GDM1 (cell line): ENCODE measurements at regions not wholly inside any gene's neighbourhood (a gene's known extent, or its start where the extent isn't known, plus 50 kb on each side); places are given as distances from the start of the nearest gene placed in this dataset.
"Not testable (repeated sequence)": the region's sequence is repeated elsewhere in the genome, so short reads cannot be mapped to it uniquely, and the experiment has no call there.

ENCODE experiments used
- DNase-seq: peaks from one replicate; lab custom pipeline; 2025; lab: John Stamatoyannopoulos, UW

DNA sequence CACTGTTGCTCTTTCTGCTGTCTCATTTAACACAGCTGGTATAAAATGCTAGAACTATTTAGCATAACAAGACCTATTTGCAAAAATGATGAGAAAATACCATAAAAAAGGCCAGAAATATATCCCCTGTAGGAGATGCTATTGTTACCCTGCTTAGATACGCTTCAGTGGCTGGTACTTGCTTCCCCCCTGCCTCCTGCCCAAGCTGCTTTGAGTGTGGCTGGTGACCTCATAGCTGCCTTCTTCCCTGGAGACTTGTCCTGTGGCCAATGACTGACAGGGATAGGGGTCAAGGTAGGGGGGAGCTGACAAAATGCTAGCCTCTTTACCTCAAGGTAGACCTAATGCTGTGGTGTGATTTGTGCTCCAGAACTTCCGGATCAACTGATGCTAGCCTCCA lies 150.2 kb upstream of the ZEB2 start:
- DNase-seq, result no peak

DNA sequence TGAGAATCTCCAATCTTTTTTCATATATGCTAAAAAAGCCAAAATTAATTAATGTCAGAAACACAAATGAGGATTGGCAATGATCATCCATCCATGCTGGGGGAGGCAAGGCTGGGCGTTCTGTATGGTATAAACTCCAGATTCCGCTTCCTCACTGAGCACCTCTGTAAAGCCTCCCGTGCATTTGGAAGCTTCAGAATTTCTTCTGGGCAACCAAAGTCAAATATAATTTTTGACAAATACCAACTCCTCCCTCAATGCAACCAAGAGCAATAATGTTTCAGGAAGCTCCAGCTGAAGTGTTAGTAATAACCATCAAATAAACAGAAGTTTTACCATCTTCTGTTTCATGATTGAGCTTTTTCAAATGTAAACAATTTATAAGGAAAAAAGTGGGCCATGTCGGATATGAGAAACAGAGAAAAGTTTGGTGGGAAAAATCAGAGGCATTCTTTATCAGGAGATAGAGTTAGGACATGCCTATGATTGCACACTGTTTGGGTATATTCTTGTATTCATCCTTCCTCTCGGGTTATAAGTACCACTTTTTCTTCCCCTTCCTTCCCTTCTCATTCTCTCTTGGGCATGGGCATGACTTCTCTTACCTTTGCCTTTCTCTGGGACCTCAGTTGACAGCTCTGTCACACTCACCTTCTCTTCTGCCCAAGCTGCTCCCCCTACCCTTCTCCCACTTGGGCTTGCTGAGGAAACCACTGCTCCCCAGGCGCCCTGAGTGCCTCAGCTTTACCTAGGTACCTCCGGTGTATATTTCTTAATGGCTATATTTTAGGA lies 149.5 kb upstream of the ZEB2 start:
- no peak for DNase-seq

DNA sequence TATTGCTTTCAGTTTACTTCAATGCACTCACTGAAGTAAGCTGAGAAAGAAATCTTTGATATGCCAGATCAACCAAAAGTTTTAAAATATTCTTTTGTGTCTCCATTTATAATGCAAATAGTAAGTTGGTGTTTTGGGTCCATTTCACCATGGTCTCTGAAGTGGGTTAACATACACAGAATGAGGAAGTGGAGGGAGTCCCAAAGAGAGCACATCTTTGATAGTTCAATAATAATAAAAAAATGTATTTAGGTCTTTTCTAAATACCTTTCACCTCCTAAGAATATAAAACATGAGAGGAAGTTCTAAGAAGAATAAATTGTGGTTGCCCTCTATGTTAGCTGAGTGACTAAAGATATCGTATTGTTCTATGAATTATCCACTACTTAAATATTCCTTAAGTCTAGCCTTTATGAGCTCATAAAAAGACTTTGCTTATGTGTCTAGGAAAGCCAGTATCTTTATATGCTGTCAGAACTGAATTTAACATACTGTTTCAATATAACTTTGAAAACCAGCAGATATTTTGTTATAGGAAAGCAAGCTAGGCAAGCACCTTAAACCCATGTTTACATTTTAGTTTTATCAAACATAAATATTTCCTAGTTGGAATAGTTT lies 148.7 kb upstream of the ZEB2 start:
- DNase-seq, result no peak

DNA sequence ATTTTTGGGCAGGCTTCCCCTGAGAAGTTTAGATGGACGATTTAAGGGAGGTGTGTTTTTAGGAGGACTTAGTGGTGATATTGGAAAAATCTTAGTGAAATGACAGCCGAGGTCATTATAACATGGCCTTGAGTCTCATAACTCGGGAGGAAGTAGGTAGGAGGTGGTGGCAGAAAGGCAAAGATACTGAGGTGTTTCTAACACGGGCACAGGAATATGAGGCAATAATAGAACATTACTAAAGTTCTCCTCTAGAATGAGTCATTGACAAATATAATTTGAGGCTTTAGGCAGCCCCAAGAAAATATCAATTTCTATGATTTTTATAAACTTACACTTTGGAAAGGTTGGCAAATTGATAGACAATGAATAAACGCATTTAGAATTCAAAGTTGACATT lies 146.1 kb upstream of the ZEB2 start:
- DNase-seq, result no peak

DNA sequence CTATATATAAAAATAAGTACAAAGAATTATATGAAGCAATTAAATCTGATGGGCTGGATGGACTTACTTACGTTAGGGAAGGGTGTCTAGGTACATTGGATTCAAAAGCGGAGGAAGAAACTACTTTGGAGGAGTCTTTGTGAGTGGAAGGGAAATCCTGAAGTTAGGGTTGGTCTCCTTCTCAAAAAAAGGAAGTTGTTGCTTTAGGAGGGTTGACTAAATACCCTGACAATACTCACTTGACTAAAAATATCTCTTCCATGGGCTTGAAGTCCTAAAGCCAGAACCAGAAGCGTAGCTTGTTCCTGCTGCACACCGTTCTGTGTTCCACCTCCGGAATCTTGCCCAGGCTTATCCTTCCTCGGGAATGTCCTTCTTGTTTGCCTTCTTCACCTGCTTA lies 143.3 kb upstream of the ZEB2 start:
- no peak for DNase-seq

DNA sequence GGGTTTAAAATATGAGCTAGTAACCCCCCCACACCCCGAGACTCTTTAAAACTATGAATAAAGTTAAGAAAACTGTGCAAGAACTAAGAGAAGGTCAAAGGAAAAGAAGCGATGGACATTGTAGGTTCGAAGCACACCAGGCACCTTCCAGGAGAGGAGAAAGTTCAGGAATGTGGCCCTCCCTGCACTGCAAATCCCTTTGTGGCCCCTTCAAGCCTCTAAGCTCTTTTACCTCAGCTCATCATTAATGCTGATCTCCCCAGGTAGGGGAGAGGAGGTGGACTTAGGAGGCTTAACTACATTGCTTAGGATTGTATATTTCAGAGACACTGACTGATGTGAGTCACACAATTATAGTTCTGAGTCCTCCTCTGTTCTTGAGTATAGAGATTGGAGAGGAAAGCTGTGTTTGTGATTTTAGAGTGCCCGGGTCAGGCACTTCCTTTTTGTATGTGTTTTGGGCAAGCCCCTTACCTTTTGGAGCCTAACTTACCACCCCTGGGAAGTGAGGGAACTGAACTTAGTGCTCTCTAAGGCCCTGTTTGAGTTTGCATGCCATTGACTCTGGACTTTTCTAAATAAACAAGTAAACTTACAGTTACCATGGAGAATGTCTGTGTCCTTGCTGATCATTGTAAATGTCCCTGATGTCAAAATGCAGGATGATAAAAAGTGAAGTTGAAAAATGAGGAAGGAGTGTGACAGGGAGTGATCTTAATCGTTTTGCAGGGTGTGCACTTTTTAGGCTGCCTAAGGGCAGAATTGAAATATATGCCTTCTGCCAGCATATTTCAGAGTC lies 140.8 kb upstream of the ZEB2 start:
- no peak for DNase-seq

DNA sequence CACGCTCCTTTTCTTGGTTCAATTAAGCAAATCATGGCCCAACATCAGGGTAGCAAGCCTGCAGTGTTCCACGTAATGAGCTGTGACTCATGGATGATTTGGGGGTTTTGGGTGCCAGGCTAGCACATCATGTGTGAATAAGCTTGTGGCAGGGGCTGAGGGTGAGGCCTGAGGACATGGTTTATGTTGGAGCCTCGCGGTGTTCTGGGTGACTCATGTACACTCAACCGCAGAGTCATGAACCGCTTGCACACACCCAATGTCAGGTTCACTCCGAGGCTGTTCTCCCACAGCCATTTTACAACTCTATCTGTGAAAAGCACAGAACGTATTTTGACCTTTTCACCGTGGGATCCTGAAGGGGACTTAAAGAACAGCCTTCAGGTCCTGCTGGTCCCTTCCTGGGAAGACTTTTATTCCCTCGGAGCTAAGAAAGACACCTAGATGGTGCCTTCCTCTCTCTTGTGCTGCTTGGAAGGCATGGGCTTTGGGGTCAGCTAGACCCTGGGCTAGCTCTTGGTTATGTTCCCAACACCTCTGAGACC lies 139.9 kb upstream of the ZEB2 start:
- DNase-seq, result no peak

DNA sequence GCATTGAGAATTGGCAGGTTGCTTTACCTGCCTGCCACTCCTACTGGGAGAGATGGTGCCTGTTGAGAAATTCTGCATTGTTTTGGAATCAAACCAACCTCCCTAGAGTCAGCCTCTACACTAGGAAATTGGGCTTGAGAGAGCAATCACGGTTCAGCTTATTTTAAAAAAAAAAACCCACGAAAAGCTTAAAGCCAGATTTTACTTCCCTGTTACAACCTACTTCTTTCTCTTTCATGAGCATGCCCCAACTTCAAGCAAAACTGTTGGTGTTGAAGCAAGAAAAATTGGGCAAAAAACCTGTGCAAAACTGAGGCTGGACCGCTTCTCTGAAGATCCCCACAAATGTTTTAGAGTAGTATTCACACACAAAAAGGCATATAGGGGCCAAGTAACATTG lies 134.6 kb upstream of the ZEB2 start:
- no peak for DNase-seq

DNA sequence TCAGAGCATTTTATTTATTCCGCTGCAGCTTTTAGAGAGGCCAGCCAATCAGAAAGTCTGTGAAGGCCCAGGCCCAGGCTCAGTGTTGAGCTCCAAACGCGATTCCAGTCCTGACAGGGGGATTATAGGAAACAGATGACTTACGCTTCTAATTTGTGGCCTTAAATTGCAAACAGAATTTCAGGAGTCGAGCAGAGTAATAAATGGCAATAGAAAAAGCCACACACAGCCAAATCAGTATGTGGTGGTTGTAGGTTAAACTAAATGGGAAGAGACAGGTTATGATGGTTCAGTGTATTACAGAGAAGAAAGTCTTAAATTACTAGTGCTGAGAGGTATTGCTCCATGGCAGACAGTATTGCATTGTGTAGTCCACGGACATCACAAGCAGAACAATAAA lies 131.0 kb upstream of the ZEB2 start:
- no peak for DNase-seq

DNA sequence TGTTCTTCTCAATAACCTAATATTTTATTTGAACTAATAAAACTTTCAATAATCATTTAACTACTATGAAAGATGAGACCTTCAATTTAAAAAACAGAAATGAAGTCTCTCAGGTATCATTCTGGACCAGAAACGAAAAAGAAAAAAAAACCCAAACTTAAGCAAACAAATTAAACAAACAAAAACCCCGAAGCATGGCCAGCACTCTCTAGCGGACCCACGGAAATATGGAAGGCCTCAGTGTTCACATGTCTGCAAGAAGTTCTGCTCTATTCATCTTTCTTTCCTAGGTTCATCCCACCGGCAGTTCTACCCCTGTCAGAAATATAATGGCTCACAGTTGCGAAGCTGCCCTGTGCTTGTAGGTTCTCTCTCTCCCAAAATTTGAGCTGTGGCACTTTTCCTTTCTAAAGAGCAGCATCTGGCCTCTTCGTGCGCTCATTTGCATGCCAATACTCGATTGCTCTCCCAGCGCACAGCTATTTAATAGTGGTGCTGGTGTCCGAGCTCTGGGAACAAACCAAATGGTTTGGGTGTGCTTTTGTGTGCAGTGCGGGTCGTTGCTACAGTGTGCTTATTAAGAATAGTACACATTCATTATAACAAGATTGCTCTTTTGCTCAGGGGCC lies 129.0 kb upstream of the ZEB2 start:
- DNase-seq, result no peak

DNA sequence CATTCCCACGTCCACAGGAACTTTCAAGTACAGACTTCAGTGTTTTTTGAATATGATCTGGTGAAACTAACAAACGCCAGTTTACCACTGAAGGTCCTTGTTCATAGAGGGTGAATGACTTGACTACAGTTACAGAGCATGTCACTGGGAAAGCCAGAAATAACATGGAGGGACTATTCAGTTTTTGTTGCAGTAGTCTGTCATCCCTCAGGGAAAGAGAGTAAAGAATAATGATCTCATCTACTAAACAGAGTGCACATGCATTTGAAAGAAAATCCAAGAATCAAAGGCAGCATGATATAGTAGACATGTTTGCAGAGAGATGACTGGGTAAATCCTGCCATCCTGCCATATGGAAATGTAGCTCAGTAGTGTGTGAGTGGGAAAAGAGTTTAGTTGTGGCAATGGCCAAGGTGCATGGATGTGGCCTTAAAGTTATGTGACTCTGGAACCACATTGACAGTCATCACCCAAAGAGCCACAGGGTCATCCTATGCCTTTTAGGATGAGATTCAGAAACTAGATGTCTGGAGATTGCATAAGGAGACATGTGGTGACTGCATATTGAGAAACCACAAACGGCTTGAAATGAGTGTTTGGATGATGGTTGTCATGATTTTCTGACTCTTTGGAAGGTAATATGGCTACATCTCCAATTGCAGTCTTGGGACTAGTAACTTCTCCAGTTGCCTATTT lies 125.3 kb upstream of the ZEB2 start:
- no peak for DNase-seq

DNA sequence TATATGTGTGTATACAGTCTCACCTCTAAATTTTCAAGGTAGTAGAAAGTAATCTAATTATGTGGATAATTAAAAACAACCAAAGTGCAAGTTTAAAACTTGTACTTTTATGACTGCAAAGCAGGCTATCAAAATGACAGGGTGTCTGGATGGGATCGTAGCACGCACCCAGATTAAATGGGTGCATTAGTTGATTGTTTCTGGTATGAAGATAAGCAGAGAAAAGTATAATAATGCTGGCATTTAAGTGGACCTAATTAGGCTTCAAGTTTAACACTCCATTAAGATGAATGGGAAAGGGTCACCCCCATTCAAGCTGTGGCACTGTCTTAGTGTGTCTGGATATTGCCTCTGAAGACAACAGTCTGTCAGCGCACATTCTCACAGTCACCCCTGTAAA lies 124.6 kb upstream of the ZEB2 start:
- no peak for DNase-seq

DNA sequence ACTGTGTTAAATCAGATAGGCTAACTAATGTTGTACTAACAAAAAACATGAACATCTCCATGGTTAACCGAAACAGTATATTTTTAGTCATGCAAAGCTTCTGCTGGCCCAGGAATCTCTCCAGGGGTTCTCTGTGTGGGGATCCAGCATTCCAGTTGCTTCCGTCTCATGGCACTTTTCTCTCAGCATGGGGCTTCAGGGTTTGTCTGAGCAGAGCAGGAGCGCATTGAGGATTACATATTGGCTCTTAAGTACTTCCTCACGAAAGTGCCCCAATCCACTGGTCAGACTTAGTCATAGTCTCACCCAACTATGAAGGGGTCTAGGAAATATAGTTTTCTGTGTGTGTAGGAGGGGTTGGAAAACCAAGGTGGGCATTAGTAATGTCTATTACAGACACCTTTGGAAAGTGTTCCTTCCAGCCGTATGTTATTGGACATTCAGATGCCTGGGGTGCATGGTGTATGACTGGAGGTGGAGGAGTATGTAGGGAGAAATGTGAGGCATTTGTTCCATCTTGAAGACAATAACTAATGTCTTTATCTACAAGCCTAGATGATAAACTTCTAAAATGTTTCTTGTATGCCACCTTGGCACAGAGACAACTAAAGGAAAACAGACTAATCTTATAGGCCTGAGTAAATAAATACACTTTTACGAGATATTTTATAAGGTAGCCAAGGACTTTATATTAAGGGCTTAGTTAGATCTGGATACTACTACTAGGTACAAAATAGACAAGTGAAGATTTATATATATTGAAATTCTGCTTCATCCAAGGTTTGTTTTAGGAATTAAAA lies 123.8 kb upstream of the ZEB2 start:
- no peak for DNase-seq

DNA sequence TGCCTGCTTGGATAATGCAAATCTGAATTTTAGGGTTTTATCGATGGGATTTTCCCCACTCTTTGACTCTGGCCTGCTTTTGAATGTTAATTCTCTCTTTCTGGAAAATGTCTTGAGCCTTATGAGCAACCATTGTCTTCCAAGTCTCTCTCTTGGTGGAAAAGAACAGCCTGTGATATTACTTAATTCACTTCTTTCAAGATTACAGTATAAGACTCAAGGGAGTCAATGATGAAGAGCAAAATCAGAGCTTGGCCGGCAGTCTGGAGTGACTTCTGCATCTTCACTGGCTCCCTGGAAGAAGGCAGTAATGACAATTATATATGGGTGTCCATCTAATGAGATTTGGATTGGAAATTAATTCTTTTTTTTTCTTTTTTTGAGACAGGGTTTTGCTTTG lies 122.9 kb upstream of the ZEB2 start:
- DNase-seq, result no peak

DNA sequence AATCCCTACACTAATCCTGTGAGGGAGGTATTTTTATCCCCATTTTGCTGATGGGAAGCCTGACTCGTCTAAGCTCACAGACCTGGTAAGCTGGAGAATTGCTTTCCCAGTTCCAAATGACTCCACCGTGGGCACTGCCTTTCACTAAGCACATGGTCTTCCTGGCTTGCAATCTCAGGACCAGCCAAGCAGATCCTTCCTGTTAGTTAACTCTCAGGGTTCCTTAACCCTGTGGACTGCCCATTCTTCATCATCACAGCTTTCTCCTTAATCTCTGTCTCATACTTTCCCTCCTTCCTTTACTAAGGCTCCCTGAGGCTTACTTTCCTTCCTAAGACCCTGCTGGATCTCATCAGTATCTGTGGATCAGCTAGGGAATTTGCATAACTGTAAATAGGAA lies 122.2 kb upstream of the ZEB2 start:
- no peak for DNase-seq

DNA sequence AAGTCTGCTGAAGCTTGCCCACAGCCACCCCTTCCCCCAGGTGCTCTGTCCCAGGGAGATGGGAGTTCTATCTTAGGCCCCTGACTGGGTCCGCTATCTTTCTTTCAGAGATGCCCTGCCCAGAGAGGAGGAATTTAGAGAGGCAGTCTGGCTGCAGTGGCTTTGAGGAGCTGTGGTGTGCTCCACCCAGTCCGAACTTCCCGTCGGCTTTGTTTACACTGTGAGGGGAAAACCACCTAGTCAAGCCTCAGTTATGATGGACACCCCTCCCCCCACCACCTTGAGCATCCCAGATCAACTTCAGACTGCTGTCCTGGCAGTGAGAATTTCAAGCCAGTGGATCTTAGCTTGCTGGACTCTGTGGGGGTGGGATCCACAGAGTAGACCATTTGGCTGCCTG lies 118.3 kb upstream of the ZEB2 start:
- not testable (repeated sequence) for DNase-seq

DNA sequence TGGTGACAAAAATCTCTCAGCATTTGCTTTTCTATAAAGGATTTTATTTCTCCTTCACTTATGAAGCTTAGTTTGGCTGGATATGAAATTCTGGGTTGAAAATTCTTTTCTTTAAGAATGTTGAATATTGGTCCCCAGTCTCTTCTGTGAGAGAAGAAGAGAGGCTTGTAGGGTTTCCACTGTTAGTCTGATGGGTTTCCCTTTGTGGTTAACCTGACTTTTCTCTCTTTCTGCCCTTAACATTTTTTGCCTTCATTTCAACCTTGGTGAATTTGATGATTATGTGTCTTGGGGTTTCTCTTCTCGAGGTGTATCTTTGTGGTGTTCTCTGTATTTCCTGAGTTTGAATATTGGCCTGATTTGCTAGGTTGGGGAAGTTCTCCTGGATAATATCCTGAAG lies 116.9 kb upstream of the ZEB2 start:
- DNase-seq, result not testable (repeated sequence)

DNA sequence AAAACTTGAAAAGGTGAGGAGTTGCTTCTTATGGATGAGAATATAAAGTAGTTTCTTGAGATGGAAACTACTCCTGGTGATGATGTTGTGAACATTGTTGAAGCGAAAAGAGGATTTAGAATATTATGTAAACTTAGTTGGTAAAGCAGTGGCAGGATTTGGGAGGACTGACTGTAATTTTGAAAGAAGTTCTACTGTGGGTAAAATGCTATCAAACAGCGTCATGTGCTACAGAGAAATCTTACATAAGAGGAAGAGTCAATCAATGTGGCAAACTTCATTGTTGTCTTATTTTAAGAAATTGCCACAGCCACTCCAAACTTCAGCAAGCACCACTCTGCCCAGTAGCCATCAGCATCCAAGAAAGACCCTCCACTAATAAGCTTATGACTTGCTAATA lies 112.9 kb upstream of the ZEB2 start:
- DNase-seq, result no peak

DNA sequence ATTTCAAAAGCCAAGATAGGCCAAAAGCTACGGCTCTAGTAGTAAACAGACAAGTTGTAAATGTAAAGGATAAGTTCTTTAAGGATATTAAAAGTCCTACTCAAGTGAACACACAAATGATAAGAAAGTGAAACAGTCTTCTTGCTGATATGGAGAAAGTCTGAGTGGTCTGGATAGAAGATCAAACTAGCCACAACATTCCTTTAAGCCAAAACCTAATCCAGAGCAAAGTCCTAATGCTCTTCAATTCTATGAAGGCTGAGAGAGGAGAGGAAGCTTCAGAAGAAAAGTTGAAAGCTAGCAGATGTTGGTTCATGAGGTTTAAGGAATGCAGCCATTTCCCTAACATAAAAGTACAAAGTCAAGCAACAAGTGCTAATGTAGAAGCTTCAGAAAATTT lies 111.7 kb upstream of the ZEB2 start:
- DNase-seq, result no peak

DNA sequence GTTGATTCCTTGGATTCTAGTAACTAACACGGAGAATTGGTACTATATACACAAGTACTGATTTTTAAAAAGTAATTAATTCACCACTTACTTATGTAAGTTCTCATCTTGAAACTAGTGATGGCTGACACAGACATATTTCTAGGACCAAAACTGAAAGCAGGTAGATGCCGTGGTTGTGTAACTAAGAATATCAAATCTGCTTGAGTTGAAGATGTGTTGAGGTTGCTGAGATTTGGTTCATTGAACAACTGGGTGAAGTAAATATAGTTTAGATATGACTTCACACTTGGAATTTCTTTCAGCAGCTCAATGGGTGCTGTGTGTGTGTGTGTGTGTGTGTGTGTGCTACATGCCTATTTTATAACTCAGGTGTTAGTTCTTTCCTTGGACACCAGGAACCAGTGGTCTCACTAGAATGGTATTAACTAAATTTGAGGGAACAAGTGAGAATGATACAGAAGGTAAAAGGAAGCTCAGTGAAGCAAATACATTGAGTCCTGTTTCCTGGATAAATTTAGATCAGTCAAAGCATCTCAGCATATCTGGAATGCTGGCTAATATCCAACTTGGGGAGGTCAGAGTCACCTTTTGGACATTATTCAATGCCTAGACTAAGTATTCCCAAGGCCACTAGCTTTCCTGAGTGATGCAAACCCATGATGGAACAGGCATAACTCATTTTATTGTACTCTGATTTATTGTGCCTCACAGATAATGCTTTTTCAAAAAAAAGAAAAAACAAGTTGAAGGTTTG lies 110.7 kb upstream of the ZEB2 start:
- no peak for DNase-seq
